ENCODE measurements at regions not wholly inside any gene's neighbourhood (a gene's known extent, or its start where the extent isn't known, plus 50 kb on each side); places are given as distances from the start of the nearest gene placed in this dataset.

DNA sequence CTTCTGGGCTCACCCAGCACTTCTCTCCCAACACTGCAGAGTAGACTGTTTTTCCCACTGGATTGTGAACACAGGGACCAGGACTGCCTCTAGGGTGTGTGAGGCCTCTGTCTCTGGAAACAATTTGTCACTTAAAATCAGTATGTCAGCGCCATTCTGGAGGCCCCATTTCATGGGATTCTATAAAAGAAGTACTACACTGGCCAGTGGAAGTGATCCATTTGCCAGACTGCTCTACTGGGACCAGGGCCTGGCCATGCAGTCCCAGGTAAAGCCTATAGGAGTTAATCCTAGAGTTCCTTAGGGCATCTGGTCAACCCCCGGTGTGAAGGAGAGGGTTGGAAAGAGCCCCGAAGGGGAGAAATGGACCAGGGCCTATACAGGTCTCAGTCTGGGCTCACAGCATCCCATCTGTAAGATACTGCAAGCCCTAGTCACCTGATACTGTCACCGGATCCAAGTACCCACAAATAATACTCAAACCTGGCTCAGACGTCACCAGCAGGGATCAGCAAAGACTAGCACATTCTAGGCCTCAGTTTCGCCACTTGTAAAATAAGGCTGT, 245.0 kb downstream of the FOXD2 start:
- TF ChIP-seq CTBP1 (IDR thresholded peaks at IDR 0.05; ENCODE audit: borderline replicate concordance) = no peak
- no peak for TF ChIP-seq FOXK2 (IDR thresholded peaks at IDR 0.05)
- no peak for TF ChIP-seq ZNF384 (IDR thresholded peaks at IDR 0.05)
- TF ChIP-seq SP1 (IDR thresholded peaks at IDR 0.05) = no peak
- TF ChIP-seq TARDBP (IDR thresholded peaks at IDR 0.05) = no peak
- no peak for TF ChIP-seq FOXM1 (IDR thresholded peaks at IDR 0.05; ENCODE audit: borderline replicate concordance)
- TF ChIP-seq NFRKB (IDR thresholded peaks at IDR 0.05) = no peak
- no peak for TF ChIP-seq SUZ12 (IDR thresholded peaks at IDR 0.05)
- no peak for TF ChIP-seq LEF1 (IDR thresholded peaks at IDR 0.05; ENCODE audit: borderline replicate concordance)

All from HEK293T (cell line).